NCI-H2171 (cell line): ENCODE measurements at regions not wholly inside any gene's neighbourhood (a gene's known extent, or its start where the extent isn't known, plus 50 kb on each side); places are given as distances from the start of the nearest gene placed in this dataset.
"Not testable (repeated sequence)": the region's sequence is repeated elsewhere in the genome, so short reads cannot be mapped to it uniquely, and the experiment has no call there.

Experiments used
- DNase-seq: peaks from one replicate; lab custom pipeline; 2025; lab: John Stamatoyannopoulos, UW

DNA sequence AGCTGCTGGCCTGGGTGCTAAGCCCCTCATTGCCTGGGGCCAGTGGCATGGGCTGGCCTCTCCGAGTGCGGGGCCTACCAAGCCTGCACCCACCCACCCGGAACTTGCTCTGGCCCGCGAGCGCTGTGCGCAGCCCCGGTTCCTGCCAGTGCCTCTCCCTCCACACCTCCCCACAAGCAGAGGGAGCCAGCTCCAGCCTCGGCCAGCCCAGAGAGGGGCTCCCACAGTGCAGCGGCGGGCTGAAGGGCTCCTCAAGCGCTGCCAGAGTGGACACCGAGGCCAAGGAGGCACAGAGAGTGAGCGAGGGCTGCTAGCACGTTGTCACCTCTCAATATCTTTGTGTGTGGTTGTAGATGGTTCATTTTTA, 74.8 kb upstream of the ATP1A1 start:
- not testable (repeated sequence) for DNase-seq

GRCh38 chr1:116298746-116299145, 74.3 kb upstream of the ATP1A1 start:
- DNase-seq: no peak

GRCh38 chr1:116299248-116299647, 73.8 kb upstream of the ATP1A1 start:
- no peak for DNase-seq

- no peak for DNase-seq
Observed at GRCh38 chr1:116302281-116302680, 70.8 kb upstream of the ATP1A1 start.

- DNase-seq: no peak
Observed at GRCh38 chr1:116306102-116306501, 66.9 kb upstream of the ATP1A1 start.

GRCh38 chr1:116306840-116307442, 66.1 kb upstream of the ATP1A1 start:
- DNase-seq: no peak

- DNase-seq: no peak
Observed at GRCh38 chr1:116308276-116308675, 64.8 kb upstream of the ATP1A1 start.

GRCh38 chr1:116309090-116309870, 63.8 kb upstream of the ATP1A1 start:
- no peak for DNase-seq

DNA sequence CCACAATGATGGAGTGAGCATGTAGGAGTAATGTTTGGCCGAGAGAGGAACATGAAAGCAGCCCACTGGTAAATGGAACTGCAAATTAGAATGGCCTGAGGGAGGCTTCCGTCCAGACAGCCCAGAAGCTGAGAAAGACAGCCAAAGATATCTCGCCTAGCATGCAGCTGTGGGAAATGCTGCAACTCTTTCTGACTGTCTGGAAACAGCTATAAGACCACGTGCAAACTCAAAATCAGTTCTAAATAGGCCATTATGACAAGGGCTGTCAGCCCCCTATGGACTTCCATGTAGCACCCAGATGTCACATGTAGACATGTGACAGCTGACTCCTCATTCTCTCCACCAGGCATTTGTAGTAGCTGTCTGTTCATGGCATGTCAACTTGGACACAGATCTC, 62.9 kb upstream of the ATP1A1 start:
- no peak for DNase-seq

DNA sequence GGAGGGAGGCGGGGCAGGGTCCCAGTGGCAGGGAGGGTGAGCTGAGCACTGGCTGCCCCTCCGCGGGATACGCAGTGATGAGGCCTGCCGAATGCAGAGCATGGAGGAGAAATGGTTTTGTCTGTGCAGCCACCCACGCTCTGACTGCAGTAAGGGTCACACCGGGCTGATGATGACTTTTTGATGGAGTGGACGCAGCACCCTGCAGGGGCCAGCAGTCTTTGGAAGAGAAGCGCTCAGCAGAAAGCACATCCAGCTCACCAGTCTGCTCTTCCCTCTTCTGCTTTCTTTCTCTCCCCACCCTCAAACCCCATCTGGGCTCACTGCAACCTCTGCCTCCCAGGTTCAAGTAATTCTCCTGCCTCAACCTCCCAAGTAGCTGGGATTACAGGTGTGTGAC, 61.9 kb upstream of the ATP1A1 start:
- no peak for DNase-seq

- DNase-seq: peak; percentile 42
Observed at GRCh38 chr1:116311756-116312680, 61.0 kb upstream of the ATP1A1 start.

GRCh38 chr1:116312681-116313069, 60.4 kb upstream of the ATP1A1 start:
- no peak for DNase-seq

DNA sequence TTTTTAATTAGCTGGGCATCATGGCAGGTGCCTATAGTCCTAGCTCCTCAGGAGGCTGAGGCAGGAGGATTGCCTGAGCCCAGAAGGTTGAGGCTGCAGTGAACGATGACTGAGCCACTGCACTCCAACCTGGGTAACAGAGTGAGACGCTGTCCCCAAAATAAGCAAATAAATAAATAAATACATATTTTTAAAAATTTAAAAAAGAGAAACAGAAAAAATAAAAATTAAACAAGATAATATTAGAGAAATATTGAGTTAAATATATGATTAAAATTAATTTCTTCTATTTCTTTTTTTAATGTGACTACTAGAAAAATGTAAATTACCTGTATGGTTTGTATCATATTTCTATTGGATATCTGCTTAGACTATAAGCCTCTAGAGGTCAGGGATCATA, 59.3 kb upstream of the ATP1A1 start:
- DNase-seq: no peak

- DNase-seq: no peak
Observed at GRCh38 chr1:116314305-116314919, 58.6 kb upstream of the ATP1A1 start.

GRCh38 chr1:116316373-116316772, 56.7 kb upstream of the ATP1A1 start:
- no peak for DNase-seq

- DNase-seq: no peak
Observed at GRCh38 chr1:116318897-116319296, 54.1 kb upstream of the ATP1A1 start.

DNA sequence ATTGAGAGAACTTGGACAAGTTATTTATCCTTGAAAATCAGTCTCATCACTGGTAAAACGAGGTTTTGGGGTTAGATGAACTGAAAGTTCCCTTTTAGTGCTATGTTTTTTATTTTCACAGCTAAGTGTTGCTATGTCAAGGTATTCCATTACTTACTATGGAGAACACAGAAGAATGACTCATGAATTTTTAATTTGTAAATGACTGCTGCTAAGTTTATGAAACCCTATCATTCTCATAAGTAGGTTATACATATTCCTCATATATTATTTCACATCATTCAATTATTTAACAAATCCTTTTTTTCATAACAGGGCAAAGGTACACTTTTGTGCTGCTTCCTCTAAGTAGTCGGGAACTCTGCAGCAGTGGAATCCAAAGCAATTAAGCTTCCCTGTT, 52.2 kb upstream of the ATP1A1 start:
- no peak for DNase-seq

DNA sequence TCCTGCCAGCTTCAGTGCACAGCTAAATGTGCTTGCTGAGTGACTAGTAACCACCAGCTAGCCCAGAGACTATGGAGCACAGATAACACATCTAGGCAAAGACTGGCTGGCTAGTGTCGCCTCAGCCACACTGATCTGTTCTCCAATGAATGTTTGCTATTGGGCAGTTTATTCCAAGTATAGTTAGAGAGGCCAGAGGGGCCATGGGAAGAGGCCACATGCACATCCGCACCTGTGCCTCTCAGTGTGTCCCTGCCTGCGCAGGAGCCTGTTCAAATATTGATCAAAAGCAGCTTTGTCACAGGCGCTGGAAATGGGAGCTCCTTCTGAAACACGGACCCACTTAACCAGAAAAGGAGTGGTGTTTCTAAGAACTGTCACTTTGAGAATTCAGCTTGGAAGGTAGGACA, 51.3 kb upstream of the ATP1A1 start:
- DNase-seq: no peak

DNA sequence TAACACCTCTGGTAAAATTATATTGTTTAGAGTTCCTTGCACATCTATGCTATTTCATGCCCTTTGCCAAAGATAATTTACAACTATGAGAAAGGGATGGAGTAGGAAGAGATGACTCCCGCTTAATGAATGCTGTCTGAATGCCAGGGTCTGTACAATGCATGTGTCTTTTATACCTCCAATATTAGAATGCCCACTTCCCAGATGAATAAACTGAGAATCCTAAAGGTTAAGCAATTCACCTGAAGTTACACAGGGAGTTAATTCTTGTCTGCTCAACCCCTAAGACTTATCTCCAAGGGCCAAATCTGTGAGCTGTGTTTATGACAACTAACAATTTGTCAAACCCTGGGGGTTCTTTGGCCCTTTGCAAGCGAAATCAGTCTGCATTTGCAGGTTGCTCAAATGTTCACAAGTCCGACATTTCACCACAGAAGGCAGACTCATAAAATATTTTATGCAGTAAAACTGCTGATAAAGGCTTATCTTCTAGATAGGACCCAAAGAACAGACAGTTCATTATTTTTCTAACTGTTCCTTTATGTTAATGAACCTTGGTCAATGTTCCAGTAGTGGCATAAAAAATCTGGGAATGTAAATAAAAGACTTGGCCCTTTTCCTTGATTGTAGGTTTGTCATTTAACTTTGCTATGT, 50.2 kb upstream of the ATP1A1 start:
- DNase-seq: no peak
